Natural killer cell (primary cell): ENCODE measurements at regions not wholly inside any gene's neighbourhood (a gene's known extent, or its start where the extent isn't known, plus 50 kb on each side); places are given as distances from the start of the nearest gene placed in this dataset.

Experiments
- ATAC-seq, 3 donors: fragments of 150-1000 bp in 2 of 3; fragments of 200-7000 bp in 1 of 3; cut with Tn5 transposase; 1 replicate in 1 of 3; 2 replicates in 2 of 3; pipeline ENCODE4 v1.10.0; 2021; ENCODE audit warnings: mild to moderate bottlenecking in 2 of 3, moderate library complexity in 2 of 3
- DNase-seq, 2 donors: peaks; one replicate each; pipeline versions ENCODE4 v3.0.0 to v3.0.0-alpha.2; 2013 to 2021; ENCODE audit warnings: mixed read lengths in 1 of 2
- H3K27ac ChIP-seq: one replicate; pipeline ENCODE4 v1.5.1; 2013; ENCODE audit warnings: mild to moderate bottlenecking, low read length
- H3K27me3 ChIP-seq: one replicate; pipeline ENCODE4 v1.6.1; 2013; ENCODE audit warnings: low read length; ENCODE audit not compliant: control insufficient read depth, insufficient read depth
- H3K36me3 ChIP-seq: one replicate; pipeline ENCODE4 v1.6.1; 2013; ENCODE audit warnings: low read length; ENCODE audit not compliant: control insufficient read depth, insufficient read depth
- H3K4me1 ChIP-seq: one replicate; pipeline ENCODE4 v1.6.1; 2013; ENCODE audit warnings: low read length; ENCODE audit not compliant: control insufficient read depth, insufficient read depth
- H3K4me3 ChIP-seq: one replicate; pipeline ENCODE4 v1.5.1; 2013; ENCODE audit warnings: low read length
- H3K9me3 ChIP-seq: one replicate; pipeline ENCODE4 v1.6.1; 2013; ENCODE audit warnings: low read length; ENCODE audit not compliant: control insufficient read depth, insufficient read depth
- H3K27ac Mint-ChIP-seq, 2 donors: one replicate each; pipeline ENCODE4 v1.8.0; 2022; ENCODE audit warnings: mild to moderate bottlenecking in 2 of 2, mixed read lengths in 2 of 2, moderate library complexity in 1 of 2
- H3K27me3 Mint-ChIP-seq, 2 donors: one replicate each; pipeline ENCODE4 v1.8.0; 2022; ENCODE audit warnings: low read depth in 2 of 2, mixed read lengths in 2 of 2
- H3K36me3 Mint-ChIP-seq: one replicate; pipeline ENCODE4 v1.8.0; 2022; ENCODE audit warnings: mixed read lengths
- H3K4me1 Mint-ChIP-seq, 2 donors: one replicate each; pipeline ENCODE4 v1.8.0; 2022; ENCODE audit warnings: mixed read lengths in 2 of 2
- H3K4me3 Mint-ChIP-seq: one replicate; pipeline ENCODE4 v1.8.0; 2022; ENCODE audit warnings: mild to moderate bottlenecking, moderate library complexity, mixed read lengths
- H3K9me3 Mint-ChIP-seq, 2 donors: one replicate each; pipeline ENCODE4 v1.8.0; 2022; ENCODE audit warnings: mixed read lengths in 2 of 2
- CTCF ChIP-seq: fragments of 200-600 bp; IDR thresholded peaks from one replicate; pipeline ENCODE4 v1.8.0; 2022; ENCODE audit warnings: antibody characterized with exemption
- WGBS: methylation state at CpG from one replicate; pipeline ENCODE4 v1.1.7; 2013; ENCODE audit warnings: missing lambda C conversion rate; ENCODE audit not compliant: insufficient coverage; 5-methylcytosine and 5-hydroxymethylcytosine counted together
- intact Hi-C: fragments of 100-400 bp; cut with micrococcal nuclease; formaldehyde crosslinking; loops from one replicate; pipeline ENCODE4 v1.14.2; 2022

- H3K4me1 ChIP-seq, result peaks cover 38% of the 10 kb centered on the region
- no peaks in the 10 kb centered on the region for H3K36me3 ChIP-seq
- Mint-ChIP-seq H3K36me3 (no peaks in the 10 kb centered on the region), H3K4me3 (no peak overlapping the region), H3K27ac (no peak overlapping the region), H3K9me3 (no peaks in the 10 kb centered on the region), H3K27me3 (peaks cover 8 to 18% of the 10 kb centered on the region in 2 donors), H3K4me1 (peaks cover 10 to 17% of the 10 kb centered on the region in 2 donors)
- H3K27ac ChIP-seq, result no peak overlapping the region
- ATAC-seq (no peak), DNase-seq (no peak)
- WGBS, result 75% methylated on average over 14 of the region's 14 CpGs
- no peak overlapping the region for H3K4me3 ChIP-seq
- intact Hi-C loops, result no loop called here
- no peaks in the 10 kb centered on the region for H3K9me3 ChIP-seq
- TF ChIP-seq CTCF, result no peak
- no peaks in the 10 kb centered on the region for H3K27me3 ChIP-seq
These were observed 70.5 kb upstream of the DUSP22 start for GRCh38 chr6:221531-222349.

- intact Hi-C loops, result no loop called here
- no peaks in the 10 kb centered on the region for H3K36me3 ChIP-seq
- no peak for TF ChIP-seq CTCF
- DNase-seq, result no peak
- peaks cover 33% of the 10 kb centered on the region for H3K4me1 ChIP-seq
- H3K9me3 ChIP-seq, result no peaks in the 10 kb centered on the region
- H3K27me3 ChIP-seq, result no peaks in the 10 kb centered on the region
- no peak overlapping the region for H3K27ac ChIP-seq
- Mint-ChIP-seq H3K27ac (no peak overlapping the region), H3K4me3 (no peak overlapping the region), H3K27me3 (peaks cover 8 to 18% of the 10 kb centered on the region in 2 donors), H3K36me3 (no peaks in the 10 kb centered on the region), H3K4me1 (peaks cover 10 to 17% of the 10 kb centered on the region in 2 donors), H3K9me3 (no peaks in the 10 kb centered on the region)
- WGBS, result 100% methylated on average over 2 of the region's 5 CpGs
- no peak overlapping the region for H3K4me3 ChIP-seq
- ATAC-seq, result no peak
These were observed 69.8 kb upstream of the DUSP22 start for GRCh38 chr6:222468-222867.

GRCh38 chr6:223136-223535 lies 69.2 kb upstream of the DUSP22 start:
- no peak for DNase-seq
- Histone ChIP-seq H3K27me3 (no peaks in the 10 kb centered on the region), H3K36me3 (no peaks in the 10 kb centered on the region), H3K27ac (no peak overlapping the region), H3K4me3 (no peak overlapping the region), H3K9me3 (no peaks in the 10 kb centered on the region), H3K4me1 (peaks cover 26% of the 10 kb centered on the region)
- 95% methylated on average over 9 of the region's 9 CpGs for whole genome bisulfite sequencing
- intact Hi-C loops, result no loop called here
- no peak for ATAC-seq
- no peak for TF ChIP-seq CTCF
- H3K4me3 Mint-ChIP-seq, result no peak overlapping the region
- no peak overlapping the region for H3K27ac Mint-ChIP-seq
- H3K9me3 Mint-ChIP-seq, result no peaks in the 10 kb centered on the region
- peaks cover 8 to 18% of the 10 kb centered on the region in 2 donors for H3K27me3 Mint-ChIP-seq
- no peaks in the 10 kb centered on the region for H3K36me3 Mint-ChIP-seq
- peaks cover 10 to 17% of the 10 kb centered on the region in 2 donors for H3K4me1 Mint-ChIP-seq

GRCh38 chr6:223763-224162 lies 68.5 kb upstream of the DUSP22 start:
- DNase-seq (no peak), ATAC-seq (no peak)
- no peak overlapping the region for H3K27ac Mint-ChIP-seq
- no peaks in the 10 kb centered on the region for H3K36me3 Mint-ChIP-seq
- H3K4me1 ChIP-seq, result peaks cover 26% of the 10 kb centered on the region
- no peak overlapping the region for H3K27ac ChIP-seq
- H3K4me3 Mint-ChIP-seq, result no peak overlapping the region
- no peaks in the 10 kb centered on the region for H3K9me3 Mint-ChIP-seq
- H3K4me3 ChIP-seq, result no peak overlapping the region
- no peak for TF ChIP-seq CTCF
- H3K27me3 ChIP-seq, result no peaks in the 10 kb centered on the region
- H3K36me3 ChIP-seq, result no peaks in the 10 kb centered on the region
- H3K27me3 Mint-ChIP-seq, result peaks cover 8 to 18% of the 10 kb centered on the region in 2 donors
- peaks cover 10 to 17% of the 10 kb centered on the region in 2 donors for H3K4me1 Mint-ChIP-seq
- over 99% methylated on average over 10 of the region's 12 CpGs for WGBS
- H3K9me3 ChIP-seq, result no peaks in the 10 kb centered on the region
- intact Hi-C loops, result no loop called here
